ENCODE measurements at regions not wholly inside any gene's neighbourhood (a gene's known extent, or its start where the extent isn't known, plus 50 kb on each side); places are given as distances from the start of the nearest gene placed in this dataset.

- 1% methylated on average over 7 of the region's 8 CpGs for WGBS (ENCODE audit: insufficient coverage, low coverage, missing lambda C conversion rate)
- H3K36me3 ChIP-seq (ENCODE audit: control insufficient read depth, insufficient read depth, low read length) = no peaks in the 10 kb centered on the region
- H3K9me3 ChIP-seq (replicated peaks; ENCODE audit: control insufficient read depth, insufficient read depth, low read depth, low read length) = no peaks in the 10 kb centered on the region
- H3K4me1 ChIP-seq (replicated peaks in 1 of 2; ENCODE audit: control insufficient read depth in 2 of 2, insufficient read depth in 2 of 2, low read length in 2 of 2) = no peaks in the 10 kb centered on the region
- intact Hi-C loops (cut with micrococcal nuclease) = no loop called here
- H3K4me3 ChIP-seq = no peak overlapping the region
- H4K20me1 ChIP-seq (replicated peaks; ENCODE audit: control insufficient read depth, insufficient read depth, low read length) = no peaks in the 10 kb centered on the region
- in situ Hi-C loops (cut with MboI) = no loop called here
- no TSS peak for BruUV-seq (replicated peaks)
- H3K9ac ChIP-seq (ENCODE audit: insufficient read depth in 1 of 2, low read depth in 2 of 2, low read length in 2 of 2) = no peak overlapping the region
- ATAC-seq = no peak
- POLR2A ChIA-PET = no interaction called here
- DNase-seq (ENCODE audit: extremely low read depth in 1 of 4, low spot score in 3 of 4) = no peak
- TF ChIP-seq SIN3B (IDR thresholded peaks at IDR 0.05; ENCODE audit: low read depth) (no peak), PBX2 (CRISPR knock-in tag; IDR thresholded peaks at IDR 0.05; ENCODE audit: low read depth) (no peak), PBX2 (tag; conservative IDR thresholded peaks at IDR 0.05; ENCODE audit: low read depth) (no peak), RHOXF2B (CRISPR knock-in tag; conservative IDR thresholded peaks at IDR 0.05) (no peak), HDAC6 (IDR thresholded peaks at IDR 0.05; ENCODE audit: low read depth, low read length) (no peak), ZNF280B (CRISPR knock-in tag; IDR thresholded peaks at IDR 0.05) (no peak), ZNF24 (IDR thresholded peaks at IDR 0.05) (no peak)
- TF ChIP-seq, protein P1, sequence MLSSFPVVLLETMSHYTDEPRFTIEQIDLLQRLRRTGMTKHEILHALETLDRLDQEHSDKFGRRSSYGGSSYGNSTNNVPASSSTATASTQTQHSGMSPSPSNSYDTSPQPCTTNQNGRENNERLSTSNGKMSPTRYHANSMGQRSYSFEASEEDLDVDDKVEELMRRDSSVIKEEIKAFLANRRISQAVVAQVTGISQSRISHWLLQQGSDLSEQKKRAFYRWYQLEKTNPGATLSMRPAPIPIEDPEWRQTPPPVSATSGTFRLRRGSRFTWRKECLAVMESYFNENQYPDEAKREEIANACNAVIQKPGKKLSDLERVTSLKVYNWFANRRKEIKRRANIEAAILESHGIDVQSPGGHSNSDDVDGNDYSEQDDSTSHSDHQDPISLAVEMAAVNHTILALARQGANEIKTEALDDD (IDR thresholded peaks at IDR 0.05) = no peak
- H3K4me2 ChIP-seq (ENCODE audit: insufficient read depth, low read length) = no peak overlapping the region
- FAIRE-seq = no peak
- no peaks in the 10 kb centered on the region for H3K27me3 ChIP-seq (ENCODE audit: control insufficient read depth in 2 of 2, insufficient read depth in 2 of 2, low read length in 2 of 2)
- no peak overlapping the region for H2AFZ ChIP-seq (ENCODE audit: low read depth, low read length)
- CTCF ChIA-PET (ENCODE audit: low intra/inter-chr PET ratio) = no interaction called here
- H3K27ac ChIP-seq (ENCODE audit: extremely low read depth, low read depth, low read length) = no peak overlapping the region
- no peaks in the 10 kb centered on the region for H3K9me1 ChIP-seq (ENCODE audit: control insufficient read depth, insufficient read depth, low read length)
- no peaks in the 10 kb centered on the region for H3K79me2 ChIP-seq (ENCODE audit: control insufficient read depth, insufficient read depth, low read length)
Observed at GRCh38 chr9:18056269-18056992, 417.5 kb upstream of the ADAMTSL1 start.

All from K562 (cell line).